HepG2 (cell line): ENCODE measurements at regions not wholly inside any gene's neighbourhood (a gene's known extent, or its start where the extent isn't known, plus 50 kb on each side); places are given as distances from the start of the nearest gene placed in this dataset.
A peak's percentile ranks its signal among the peaks of the same experiment; 100 is the strongest.

ENCODE experiments used
- ATAC-seq: fragments of 200-7000 bp; cut with Tn5 transposase; 3 replicates; pipeline ENCODE4 v1.9.1; 2020; ENCODE audit warnings: mild to moderate bottlenecking, moderate library complexity
- BruUV-seq: library from RNA; stranded (reverse); fragments of 400-500 nt; replicated peaks from 2 replicates; lab custom pipeline; 2021; lab: Mats Ljungman, UMichigan
- CTCF ChIA-PET: fragments of 300-600 bp; formaldehyde crosslinking; extraction: SDS; loops from one replicate; lab custom pipeline; 2021; ENCODE audit warnings: low total read pairs, inconsistent platforms, low intra/inter-chr PET ratio; lab: Yijun Ruan, JAX
- POLR2A ChIA-PET: fragments of 350-600 bp; sonication (Branson Sonifier 250); formaldehyde crosslinking; loops from one replicate; lab custom pipeline; 2020; ENCODE audit warnings: antibody characterized with exemption, inconsistent platforms; lab: Yijun Ruan, JAX
- DNase-seq: peaks from one replicate; pipeline ENCODE4 v3.0.0-alpha.2; 2015; ENCODE audit warnings: low spot score
- FAIRE-seq: peaks from 3 replicates; lab custom pipeline; 2011; peaks lifted over from hg19 to GRCh38; lab: Jason Lieb, UNC
- H2AFZ ChIP-seq: one replicate; pipeline ENCODE4 v1.6.1; 2011; ENCODE audit warnings: low read length, inconsistent platforms
- H3K27ac ChIP-seq: fragments of 300-600 bp; 3 replicates; pipeline ENCODE4 v1.8.0; 2011; ENCODE audit warnings: mixed run types, mild to moderate bottlenecking, mixed read lengths, low read length, inconsistent platforms; ENCODE audit not compliant: insufficient read depth; ENCODE audit errors: extremely low read length
- H3K27me3 ChIP-seq, 2 experiments: fragments of 200-600 bp in 1 of 2; 2 replicates in 1 of 2; 3 replicates in 1 of 2; pipeline versions ENCODE4 v1.6.0 to v1.8.0; 2011; ENCODE audit warnings: low read length in 2 of 2, mild to moderate bottlenecking in 2 of 2, moderate library complexity in 2 of 2, inconsistent platforms in 1 of 2; ENCODE audit not compliant: insufficient read depth in 2 of 2, control insufficient read depth in 1 of 2
- H3K36me3 ChIP-seq, 2 experiments: fragments of 200-600 bp in 1 of 2; replicated peaks in 1 of 2; 2 replicates in 1 of 2; 3 replicates in 1 of 2; pipeline versions ENCODE4 v1.5.1 to v1.8.0; 2011; ENCODE audit warnings: low read length in 2 of 2, inconsistent platforms in 1 of 2; ENCODE audit not compliant: insufficient read depth in 2 of 2, control insufficient read depth in 1 of 2
- H3K4me1 ChIP-seq: 2 replicates; pipeline ENCODE4 v1.5.1; 2012; ENCODE audit warnings: low read length, inconsistent platforms; ENCODE audit not compliant: insufficient read depth
- H3K4me2 ChIP-seq: 2 replicates; pipeline ENCODE4 v1.6.0; 2011; ENCODE audit warnings: low read depth, low read length, inconsistent platforms
- H3K4me3 ChIP-seq, 3 experiments: fragments of 200-600 bp in 1 of 3; sonication (generic), shearing (Covaris generic) in 1 of 3; replicated peaks in 1 of 3; 2 replicates each; pipeline ENCODE4 v1.5.1; 2011 to 2016; ENCODE audit warnings: low read length in 3 of 3, inconsistent platforms in 2 of 3, low read depth in 2 of 3, mild to moderate bottlenecking in 2 of 3, control low read depth in 1 of 3, mixed read lengths in 1 of 3; ENCODE audit not compliant: insufficient read depth in 1 of 3
- H3K79me2 ChIP-seq: one replicate; pipeline ENCODE4 v1.6.1; 2011; ENCODE audit warnings: low read length, inconsistent platforms; ENCODE audit not compliant: insufficient read depth
- H3K9ac ChIP-seq: 2 replicates; pipeline ENCODE4 v1.6.0; 2011; ENCODE audit warnings: mild to moderate bottlenecking, low read depth, low read length, inconsistent platforms; ENCODE audit not compliant: insufficient read depth
- H3K9me3 ChIP-seq: 2 replicates; pipeline ENCODE4 v1.5.1; 2012; ENCODE audit warnings: mild to moderate bottlenecking, low read length
- H4K20me1 ChIP-seq: 2 replicates; pipeline ENCODE4 v1.6.0; 2011; ENCODE audit warnings: inconsistent platforms, mild to moderate bottlenecking, low read length, moderate library complexity; ENCODE audit not compliant: insufficient read depth
- ETV5 ChIP-seq: IDR thresholded peaks from 2 replicates; pipeline ENCODE4 v1.6.1; 2018; ENCODE audit warnings: missing biosample characterization, missing genetic modification reagents, inconsistent platforms, borderline replicate concordance
- FOXO1 ChIP-seq: sonication (generic); formaldehyde crosslinking; IDR thresholded peaks from 2 replicates; pipeline ENCODE4 v1.4.0; 2020; ENCODE audit warnings: missing genetic modification reagents
- HNRNPLL ChIP-seq: fragments of 200-400 bp; formaldehyde crosslinking; IDR thresholded peaks from 2 replicates; pipeline ENCODE4 v1.6.1; 2017; ENCODE audit warnings: mild to moderate bottlenecking, low read depth, low read length; ENCODE audit not compliant: poor library complexity, severe bottlenecking
- MTF2 ChIP-seq: sonication (generic); formaldehyde crosslinking; IDR thresholded peaks from 2 replicates; pipeline ENCODE4 v1.5.0; 2020; ENCODE audit warnings: missing genetic modification reagents, borderline replicate concordance
- RAD21 ChIP-seq: fragments of 450-650 bp; formaldehyde crosslinking; IDR thresholded peaks from 2 replicates; pipeline ENCODE4 v1.5.0; 2020; ENCODE audit warnings: mild to moderate bottlenecking
- STAG1 ChIP-seq: sonication (generic); formaldehyde crosslinking; IDR thresholded peaks from 2 replicates; pipeline ENCODE4 v1.4.0; 2020; ENCODE audit warnings: missing genetic modification reagents
- STAT5B ChIP-seq: sonication (generic); formaldehyde crosslinking; IDR thresholded peaks from 2 replicates; pipeline ENCODE4 v1.4.0; 2020; ENCODE audit warnings: missing genetic modification reagents
- ZFP1 ChIP-seq: IDR thresholded peaks from 2 replicates; pipeline ENCODE4 v1.6.1; 2016
- ZNF329 ChIP-seq: sonication (generic); formaldehyde crosslinking; IDR thresholded peaks from 2 replicates; pipeline ENCODE4 v1.9.0; 2021; ENCODE audit warnings: low read depth, mild to moderate bottlenecking, missing genetic modification reagents
- ZNF512 ChIP-seq: sonication (generic); formaldehyde crosslinking; IDR thresholded peaks from 2 replicates; pipeline ENCODE4 v1.4.0; 2020; ENCODE audit warnings: mild to moderate bottlenecking, missing genetic modification reagents
- ZNF720 ChIP-seq: sonication (generic); formaldehyde crosslinking; IDR thresholded peaks from 2 replicates; pipeline ENCODE4 v1.4.0; 2020; ENCODE audit warnings: missing genetic modification reagents
- ZNF747 ChIP-seq: sonication (generic); formaldehyde crosslinking; IDR thresholded peaks from 2 replicates; pipeline ENCODE4 v1.8.1; 2023; ENCODE audit warnings: missing genetic modification reagents, mild to moderate bottlenecking, borderline replicate concordance
- WGBS: methylation state at CpG from one replicate; pipeline ENCODE4 v1.1.6; 2017; ENCODE audit warnings: low lambda C conversion rate; 5-methylcytosine and 5-hydroxymethylcytosine counted together
- in situ Hi-C: cut with HindIII; loops from 2 replicates; pipeline ENCODE4 v1.10.0; 2017; ENCODE audit warnings: low pct_unique_long_range_greater_than_20kb; ENCODE audit not compliant: extremely low pct_ligation_motif_present
- intact Hi-C: fragments of 100-400 bp; cut with micrococcal nuclease; formaldehyde crosslinking; loops from one replicate; pipeline ENCODE4 v1.10.0; 2022; ENCODE audit not compliant: unreplicated experiment
- TF ChIP-seq, protein P1 (sequence below): sonication (generic); formaldehyde crosslinking; IDR thresholded peaks from 2 replicates; pipeline ENCODE4 v1.5.0; 2020; ENCODE audit warnings: mild to moderate bottlenecking, missing genetic modification reagents, moderate library complexity
- TF ChIP-seq, protein P2 (sequence below): sonication (generic); formaldehyde crosslinking; IDR thresholded peaks from 2 replicates; pipeline ENCODE4 v1.8.1; 2023; ENCODE audit warnings: mild to moderate bottlenecking, missing genetic modification reagents, borderline replicate concordance

- no peaks in the 10 kb centered on the region for H3K4me1 ChIP-seq
- ChIA-PET POLR2A (no interaction called here), CTCF (no interaction called here)
- H3K27me3 ChIP-seq, result peaks cover 4 to 48% of the 10 kb centered on the region in 2 experiments; a peak in 3 of 5 replicates
- no peaks in the 10 kb centered on the region for H3K9me3 ChIP-seq
- WGBS, result 32% methylated on average over 36 of the region's 48 CpGs
- H3K9ac ChIP-seq, result no peak overlapping the region
- H3K4me3 ChIP-seq, result no peak overlapping the region
- ATAC-seq, result peak; percentile 96
- H4K20me1 ChIP-seq, result no peaks in the 10 kb centered on the region
- H3K79me2 ChIP-seq, result no peaks in the 10 kb centered on the region
- DNase-seq, result peak; percentile 7
- H2AFZ ChIP-seq, result no peak overlapping the region
- BruUV-seq, result no TSS peak
- intact Hi-C loops, result no loop called here
- H3K4me2 ChIP-seq, result peak overlapping the region; percentile 15; the same call in 1 of the 2 replicates
- TF ChIP-seq, protein P1, sequence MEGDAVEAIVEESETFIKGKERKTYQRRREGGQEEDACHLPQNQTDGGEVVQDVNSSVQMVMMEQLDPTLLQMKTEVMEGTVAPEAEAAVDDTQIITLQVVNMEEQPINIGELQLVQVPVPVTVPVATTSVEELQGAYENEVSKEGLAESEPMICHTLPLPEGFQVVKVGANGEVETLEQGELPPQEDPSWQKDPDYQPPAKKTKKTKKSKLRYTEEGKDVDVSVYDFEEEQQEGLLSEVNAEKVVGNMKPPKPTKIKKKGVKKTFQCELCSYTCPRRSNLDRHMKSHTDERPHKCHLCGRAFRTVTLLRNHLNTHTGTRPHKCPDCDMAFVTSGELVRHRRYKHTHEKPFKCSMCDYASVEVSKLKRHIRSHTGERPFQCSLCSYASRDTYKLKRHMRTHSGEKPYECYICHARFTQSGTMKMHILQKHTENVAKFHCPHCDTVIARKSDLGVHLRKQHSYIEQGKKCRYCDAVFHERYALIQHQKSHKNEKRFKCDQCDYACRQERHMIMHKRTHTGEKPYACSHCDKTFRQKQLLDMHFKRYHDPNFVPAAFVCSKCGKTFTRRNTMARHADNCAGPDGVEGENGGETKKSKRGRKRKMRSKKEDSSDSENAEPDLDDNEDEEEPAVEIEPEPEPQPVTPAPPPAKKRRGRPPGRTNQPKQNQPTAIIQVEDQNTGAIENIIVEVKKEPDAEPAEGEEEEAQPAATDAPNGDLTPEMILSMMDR, result peak; percentile 75
- TF ChIP-seq STAT5B (CRISPR knock-in tag), result no peak
- peak; percentile 71 for TF ChIP-seq STAG1 (CRISPR knock-in tag)
- TF ChIP-seq HNRNPLL, result peak; percentile 24
- 0 out of 2 replicates have a peak, but pooled peaks have one; percentile 69 for TF ChIP-seq MTF2 (CRISPR knock-in tag)
- TF ChIP-seq ETV5 (CRISPR knock-in tag), result no peak
- TF ChIP-seq ZNF329 (CRISPR knock-in tag), result no peak
- no peak for TF ChIP-seq ZNF747 (CRISPR knock-in tag)
- TF ChIP-seq ZNF512 (CRISPR knock-in tag), result no peak
- TF ChIP-seq FOXO1 (CRISPR knock-in tag), result no peak
- TF ChIP-seq ZFP1, result no peak
- TF ChIP-seq ZNF720 (CRISPR knock-in tag), result no peak
- TF ChIP-seq, protein P2, sequence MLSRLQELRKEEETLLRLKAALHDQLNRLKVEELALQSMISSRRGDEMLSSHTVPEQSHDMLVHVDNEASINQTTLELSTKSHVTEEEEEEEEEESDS (CRISPR knock-in tag), result no peak
- TF ChIP-seq RAD21 (CRISPR knock-in tag), result 0 out of 2 replicates have a peak, but pooled peaks have one; percentile 21
- TF ChIP-seq, all 625 proteins: peak for 5
- Histone ChIP-seq H3K27ac (no peak overlapping the region), H3K36me3 (no peaks in the 10 kb centered on the region)
- no peak for FAIRE-seq
- in situ Hi-C loops, result no loop called here
These were observed 49.9 kb upstream of the STEAP1B start for GRCh38 chr7:22549667-22550513.
